ENCODE measurements at regions not wholly inside any gene's neighbourhood (a gene's known extent, or its start where the extent isn't known, plus 50 kb on each side); places are given as distances from the start of the nearest gene placed in this dataset.

GRCh38 chr20:2227861-2228260, 67.9 kb upstream of the TGM3 start:
- no peak for TF ChIP-seq CTCF (IDR thresholded peaks at IDR 0.05)
- TF ChIP-seq ZFX (IDR thresholded peaks at IDR 0.05; ENCODE audit: borderline replicate concordance), result no peak

All from 22Rv1 (cell line).